CD4-positive, alpha-beta T cell treated with Interleukin-12 subunit alpha and Interleukin-12 subunit beta, for 1 hour (primary cell): ENCODE measurements at regions not wholly inside any gene's neighbourhood (a gene's known extent, or its start where the extent isn't known, plus 50 kb on each side); places are given as distances from the start of the nearest gene placed in this dataset.

Experiments used
- DNase-seq: peaks from one replicate; pipeline ENCODE4 v3.0.0-alpha.2; 2020

DNA sequence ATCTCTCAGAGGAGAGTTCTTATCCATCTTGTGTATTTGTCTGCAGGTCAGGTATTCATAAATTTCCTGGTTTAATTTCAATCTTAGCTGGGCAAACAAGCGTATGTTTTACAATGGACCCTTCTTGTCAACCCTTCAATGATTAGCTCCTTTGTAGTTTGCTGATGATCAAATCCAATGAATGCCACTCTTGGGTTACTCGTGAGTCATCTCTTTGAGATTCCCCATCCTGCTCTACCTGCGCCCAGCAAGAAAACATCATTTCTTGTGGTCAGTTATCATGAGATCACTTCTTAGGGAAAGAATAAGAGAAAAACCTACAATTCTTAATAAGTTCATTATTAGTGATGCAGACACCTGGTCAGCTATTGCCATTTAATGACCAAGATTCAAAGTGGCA is 572.3 kb upstream of the PKN2 start:
- DNase-seq, result no peak

DNA sequence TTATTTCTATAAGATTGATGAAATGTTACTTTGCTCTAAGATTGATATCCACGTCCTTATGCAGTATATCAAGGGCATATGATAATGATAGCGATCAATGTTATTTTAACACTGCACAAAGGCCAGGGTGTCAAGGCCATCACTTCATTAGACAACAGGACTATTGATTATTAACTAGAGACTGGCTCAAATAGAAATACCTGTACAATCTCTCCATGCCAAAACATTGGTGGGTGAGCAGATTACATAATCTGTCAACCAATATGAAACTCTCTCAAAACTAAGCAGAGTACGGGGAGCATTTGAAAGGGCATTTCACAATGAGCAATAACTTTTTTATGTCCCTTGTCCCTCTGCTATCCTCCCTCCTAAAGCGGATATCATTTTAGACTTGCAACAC is 566.5 kb upstream of the PKN2 start:
- DNase-seq, result no peak

DNA sequence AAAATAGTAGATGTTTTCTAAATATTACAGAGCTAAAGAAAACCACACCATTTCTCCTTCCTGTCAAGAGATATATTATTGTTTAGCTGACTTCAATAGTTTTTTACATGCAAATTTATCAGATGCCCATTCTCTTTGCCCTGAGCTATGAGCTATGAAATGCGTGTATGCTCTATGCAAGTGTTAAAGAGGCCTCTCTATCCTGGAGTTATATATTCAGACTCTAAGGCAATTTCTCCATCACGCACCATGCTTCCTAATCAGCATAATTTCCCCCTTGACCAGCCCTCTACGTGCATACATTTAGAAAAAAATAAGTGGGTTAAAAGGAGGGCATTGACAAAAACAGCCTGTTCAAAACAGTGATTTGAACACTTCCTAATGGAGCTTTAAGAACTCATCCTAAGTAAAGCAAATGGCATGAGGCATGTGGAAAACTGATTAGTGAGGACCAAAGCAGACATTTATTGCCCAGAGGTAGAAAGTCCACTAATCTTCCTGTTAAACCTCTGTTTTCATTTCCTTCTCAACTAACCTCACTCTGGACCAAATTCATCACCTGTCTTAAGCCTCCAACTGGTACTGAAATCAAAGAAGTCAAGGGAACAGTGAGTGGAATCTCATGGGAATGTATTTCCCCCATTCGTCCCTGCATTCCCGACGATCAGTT is 565.8 kb upstream of the PKN2 start:
- DNase-seq, result no peak

DNA sequence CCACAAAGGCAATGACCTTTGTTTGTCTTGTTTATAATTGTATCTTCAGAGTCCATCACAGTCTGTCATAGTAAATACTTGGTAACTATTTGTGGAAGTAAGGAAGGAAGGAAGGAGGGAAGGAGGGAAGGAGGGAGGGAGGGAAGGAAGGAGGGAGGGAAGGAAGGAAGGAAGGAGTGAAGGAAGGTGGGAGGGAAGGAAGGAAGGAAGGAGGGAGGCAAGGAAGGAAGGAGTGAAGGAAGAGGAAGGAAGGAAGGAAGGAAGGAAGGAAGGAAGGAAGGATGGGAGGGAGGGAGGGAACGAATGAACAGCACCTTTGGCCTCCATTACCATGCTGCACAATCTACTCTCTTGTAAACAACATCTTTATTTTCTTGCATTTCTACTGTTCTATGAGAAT is 559.5 kb upstream of the PKN2 start:
- no peak for DNase-seq

DNA sequence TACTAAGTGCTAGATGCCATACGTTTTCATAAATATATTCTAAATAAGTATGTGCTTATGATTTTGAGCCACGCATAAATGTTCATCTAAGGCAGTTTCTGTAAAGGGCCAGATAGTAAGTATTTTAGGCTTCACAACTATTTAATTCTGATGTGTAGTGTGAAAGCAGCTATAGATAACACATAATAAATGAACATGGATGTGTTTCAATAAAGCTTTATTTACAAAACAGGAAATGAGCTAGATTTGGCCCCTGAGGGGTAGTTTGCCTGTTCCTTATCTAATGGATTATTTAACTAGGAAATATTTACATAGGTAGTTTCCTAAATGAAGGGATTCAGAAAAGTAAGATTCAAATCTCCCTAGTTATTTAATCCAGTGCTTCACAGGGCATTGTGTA is 557.6 kb upstream of the PKN2 start:
- DNase-seq, result no peak

DNA sequence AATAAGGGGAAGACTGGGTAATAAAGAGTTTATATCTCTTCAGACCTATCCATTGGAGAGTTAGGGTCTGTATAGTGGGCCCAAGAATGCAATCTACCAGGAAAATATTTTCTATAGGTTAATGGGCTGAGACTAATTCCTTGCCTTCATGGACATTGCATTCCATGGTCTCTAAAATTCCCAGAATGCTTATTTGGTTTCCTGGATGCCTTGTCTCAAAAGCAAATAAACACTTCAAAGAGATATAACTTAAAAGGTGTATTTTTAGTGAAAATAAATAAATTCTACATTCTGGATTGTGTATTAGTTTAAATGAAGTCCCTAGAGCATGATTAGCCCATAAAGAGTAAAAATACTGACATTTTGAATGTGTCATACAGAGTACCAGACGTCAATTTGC is 550.1 kb upstream of the PKN2 start:
- no peak for DNase-seq

DNA sequence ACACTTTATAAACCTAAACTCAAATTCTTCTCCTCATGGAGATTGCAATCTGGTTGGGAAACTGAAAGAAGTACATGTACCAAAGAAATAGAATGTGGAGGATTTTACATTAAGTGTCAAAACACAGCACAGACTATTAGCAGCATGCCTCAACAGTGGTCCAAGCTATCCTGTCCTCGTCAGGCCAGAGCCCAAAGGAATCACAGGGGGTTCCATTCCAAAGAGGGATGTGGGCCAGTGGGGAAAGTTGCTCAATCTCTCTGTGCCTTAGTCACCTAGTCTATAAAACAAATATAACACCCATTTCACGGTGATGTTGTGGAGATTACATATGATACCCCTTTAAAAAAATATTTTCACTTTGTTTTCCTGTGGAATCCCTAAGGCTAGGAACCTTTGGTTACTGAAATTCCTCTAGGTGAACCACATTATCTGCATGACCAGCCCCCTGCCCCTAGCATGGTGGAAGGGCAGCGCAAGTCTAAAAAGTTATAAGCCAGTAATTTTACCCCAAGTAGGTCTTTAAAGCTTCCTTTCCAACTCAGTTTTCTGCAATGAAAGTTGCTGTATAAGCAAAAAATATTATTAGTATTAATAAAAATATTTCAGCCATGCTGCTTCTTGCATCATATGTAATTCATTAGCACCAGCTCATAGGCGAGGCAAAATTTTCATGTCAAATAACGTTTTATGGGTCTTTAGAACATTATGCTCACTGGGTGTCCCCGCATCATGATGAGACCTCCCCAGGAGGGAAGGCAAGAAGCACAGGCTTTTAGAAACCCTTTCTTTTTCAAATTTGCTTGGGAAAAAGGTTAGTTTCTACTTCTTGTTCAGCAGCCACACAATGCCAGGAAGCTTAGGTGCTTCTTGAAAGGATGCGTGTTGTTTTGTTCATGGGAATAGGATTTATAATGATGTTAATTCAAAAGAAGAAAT is 548.8 kb upstream of the PKN2 start:
- no peak for DNase-seq

DNA sequence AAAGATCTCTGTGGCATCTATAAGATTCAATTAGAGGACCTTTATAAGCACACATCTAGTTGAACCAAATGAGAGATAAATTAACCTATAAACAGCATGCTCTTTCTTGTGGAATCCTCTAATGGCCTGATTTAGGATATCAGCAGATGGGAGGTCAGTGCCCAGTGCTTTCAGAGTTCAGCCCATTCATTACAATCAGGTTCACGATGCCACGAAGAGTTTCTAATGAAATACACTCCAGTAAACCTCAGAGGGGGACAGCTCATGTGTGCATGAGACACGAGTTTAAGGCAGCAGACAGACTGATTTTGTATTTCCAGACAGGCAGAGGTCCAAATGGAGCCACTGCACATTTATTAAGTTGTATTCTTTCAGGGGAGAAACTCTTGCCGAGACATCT is 544.4 kb upstream of the PKN2 start:
- DNase-seq, result no peak

DNA sequence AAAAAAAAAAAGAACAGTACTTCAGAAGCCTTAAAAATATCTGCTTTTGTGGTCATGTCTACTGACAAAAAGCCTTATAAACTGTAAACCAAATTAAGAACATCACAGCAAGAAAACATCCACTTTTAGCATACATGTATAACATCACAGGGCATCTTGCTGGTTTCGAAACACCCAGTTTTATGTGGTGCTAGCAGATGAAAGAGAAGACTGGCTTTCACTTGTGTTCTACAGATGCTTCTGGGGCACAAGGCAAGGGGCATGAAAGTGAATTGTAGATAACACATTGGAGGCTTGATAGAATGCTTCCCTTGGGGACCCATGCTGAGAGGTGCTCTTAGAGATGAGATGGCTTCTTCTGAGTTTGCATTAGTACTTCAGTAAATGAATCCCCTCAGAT is 543.7 kb upstream of the PKN2 start:
- no peak for DNase-seq

DNA sequence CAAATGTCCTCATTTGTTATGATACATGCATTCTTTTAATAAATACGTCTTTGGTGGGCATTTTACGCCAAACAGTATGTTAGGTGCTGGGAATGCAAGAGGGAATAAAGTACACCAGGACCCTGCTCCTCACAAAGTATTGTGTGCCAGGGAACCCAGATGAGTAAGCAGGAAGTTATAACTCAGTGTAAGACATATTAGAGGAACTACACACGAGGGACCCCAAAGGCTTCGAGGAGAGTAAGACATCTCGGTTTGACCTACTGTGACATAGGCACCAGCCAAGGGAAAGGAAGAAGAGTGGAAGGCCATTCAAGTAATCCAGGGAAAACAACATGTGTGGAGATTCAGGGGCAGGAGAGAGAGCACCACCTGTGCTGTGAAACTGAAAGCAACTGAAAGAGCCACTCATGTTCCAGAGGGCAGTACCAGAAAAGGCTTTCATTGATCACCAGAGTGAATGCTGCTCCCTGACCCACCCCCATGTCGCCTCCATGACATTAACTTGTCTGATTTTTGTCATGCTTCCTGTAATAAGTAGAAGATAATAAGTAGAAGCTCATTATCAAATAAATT is 542.5 kb upstream of the PKN2 start:
- no peak for DNase-seq

DNA sequence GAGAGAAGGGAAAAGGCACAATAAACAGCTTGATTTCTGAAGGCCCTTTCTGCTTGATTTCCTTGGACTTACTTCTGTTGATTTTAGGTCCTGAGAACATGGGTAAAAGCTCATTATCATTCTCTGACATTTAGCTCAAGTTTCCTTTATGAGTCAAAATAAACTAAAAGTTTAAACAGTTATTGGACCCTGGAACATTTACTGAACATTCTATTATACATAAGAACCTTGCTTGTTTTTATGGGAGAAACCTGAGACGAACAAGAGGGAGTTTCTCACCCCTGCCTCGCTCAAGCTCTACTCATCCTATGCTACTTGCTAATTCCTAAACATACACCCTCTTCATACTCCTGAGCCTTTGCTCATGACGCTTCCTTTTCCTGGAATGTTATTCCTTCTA is 538.3 kb upstream of the PKN2 start:
- no peak for DNase-seq

DNA sequence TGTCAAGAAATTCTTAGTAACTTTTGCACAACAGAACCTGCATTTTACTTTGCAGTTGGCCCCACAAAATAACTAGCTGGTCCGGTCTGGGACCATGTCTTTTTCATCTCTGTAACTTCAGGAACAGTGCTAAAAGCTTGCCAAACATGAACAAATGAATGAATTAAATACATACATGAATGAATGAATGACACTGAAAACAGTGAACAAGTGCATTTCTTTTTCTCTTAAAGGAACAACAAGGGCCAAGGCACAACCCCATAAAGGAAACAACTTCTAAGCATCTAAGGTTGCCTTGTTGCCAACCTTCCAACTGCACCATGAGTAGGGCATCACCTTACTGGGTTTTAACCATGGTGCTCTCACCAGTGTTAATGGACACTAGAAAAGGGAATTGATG is 534.4 kb upstream of the PKN2 start:
- no peak for DNase-seq

DNA sequence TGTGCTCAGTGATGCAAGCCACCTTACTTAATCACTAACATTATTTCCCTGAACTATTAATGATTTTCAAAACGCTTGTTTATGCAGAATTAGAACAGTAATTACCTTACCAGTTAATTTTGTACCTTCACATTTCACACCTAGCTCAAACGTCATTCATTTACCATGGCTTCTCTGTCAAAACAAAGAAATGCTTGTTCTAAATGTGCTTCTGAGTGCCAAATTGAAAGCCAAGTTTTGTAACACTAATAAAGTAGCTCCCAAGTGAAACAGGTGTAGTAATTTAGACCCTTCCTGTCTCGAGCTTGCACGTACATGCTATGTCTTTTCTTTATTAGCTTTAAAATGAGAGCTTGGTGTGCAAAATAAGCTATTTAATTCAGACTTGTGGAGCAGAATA is 533.7 kb upstream of the PKN2 start:
- no peak for DNase-seq

DNA sequence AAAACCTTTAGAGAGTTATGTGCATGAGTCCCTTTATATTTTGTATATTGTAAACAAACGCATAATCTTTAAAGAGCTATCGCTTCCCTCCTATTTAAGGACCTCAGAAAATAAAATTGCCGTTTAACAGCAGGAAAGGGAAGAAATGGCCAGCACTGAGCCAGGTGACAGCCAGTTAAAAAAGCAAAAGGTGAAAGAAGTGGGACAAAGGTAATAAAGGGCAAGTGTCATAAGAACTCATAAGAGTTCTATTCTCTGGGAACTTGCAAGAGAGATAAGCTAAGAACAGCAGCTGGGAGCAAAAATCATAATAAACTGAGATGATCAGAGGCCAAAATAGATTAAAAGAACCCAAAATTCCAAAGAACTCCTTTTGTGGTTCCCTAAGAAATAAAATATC is 520.9 kb upstream of the PKN2 start:
- DNase-seq, result no peak

DNA sequence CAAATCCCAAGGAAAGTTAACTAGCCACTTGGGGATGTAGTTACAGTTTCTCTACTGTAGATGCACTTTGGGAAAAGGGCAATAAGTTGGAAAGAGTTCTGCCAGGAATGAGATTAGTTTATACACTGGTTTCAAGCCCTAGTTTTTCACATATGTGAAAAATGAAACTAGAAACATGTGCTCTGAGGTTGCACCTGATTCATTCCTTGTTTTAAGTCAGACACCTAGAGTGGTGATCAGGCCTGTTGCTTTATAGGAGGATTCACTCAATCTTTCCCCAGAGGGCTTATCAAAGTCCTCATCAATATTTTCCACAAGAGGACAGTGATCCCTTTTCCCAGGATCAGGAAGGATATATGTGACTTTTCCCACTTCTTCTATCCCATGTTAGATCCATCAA is 515.9 kb upstream of the PKN2 start:
- no peak for DNase-seq

DNA sequence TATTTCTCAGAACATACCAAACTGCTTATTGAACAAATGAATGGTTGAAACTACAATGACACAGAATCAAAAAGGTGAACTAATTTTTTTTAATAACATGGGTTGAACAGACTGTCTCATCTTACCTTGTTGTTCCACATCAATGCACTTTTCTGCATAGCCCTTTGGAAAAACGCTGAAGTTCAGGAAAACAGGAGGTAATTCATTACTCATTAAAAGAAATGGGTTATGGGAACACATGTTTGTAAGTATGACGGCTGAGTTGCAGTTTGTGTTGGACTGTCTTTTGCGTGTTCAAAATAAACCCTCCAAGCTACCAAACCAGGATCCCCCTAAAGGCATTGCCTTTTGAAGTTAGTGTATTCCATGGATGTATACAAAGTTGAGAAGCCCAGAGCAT is 514.9 kb upstream of the PKN2 start:
- no peak for DNase-seq

DNA sequence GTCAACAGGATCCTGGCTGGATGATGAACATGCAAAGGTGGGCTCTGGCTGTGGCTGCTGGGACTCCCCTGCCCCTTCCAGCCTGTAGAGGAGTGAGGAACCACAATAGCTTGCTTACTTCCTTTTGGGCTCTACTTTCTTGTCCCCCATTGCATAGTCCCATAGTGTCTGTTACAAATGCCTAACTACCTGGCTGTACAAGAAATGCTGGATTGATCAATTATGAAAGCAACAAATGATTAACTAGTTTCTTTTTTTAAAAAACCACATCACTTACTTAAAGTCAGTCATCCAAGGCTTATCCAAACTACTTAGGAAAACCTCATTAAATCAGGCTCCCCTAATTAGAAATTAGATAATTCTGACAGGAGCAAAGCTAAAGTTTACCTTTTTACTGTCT is 514.1 kb upstream of the PKN2 start:
- no peak for DNase-seq

DNA sequence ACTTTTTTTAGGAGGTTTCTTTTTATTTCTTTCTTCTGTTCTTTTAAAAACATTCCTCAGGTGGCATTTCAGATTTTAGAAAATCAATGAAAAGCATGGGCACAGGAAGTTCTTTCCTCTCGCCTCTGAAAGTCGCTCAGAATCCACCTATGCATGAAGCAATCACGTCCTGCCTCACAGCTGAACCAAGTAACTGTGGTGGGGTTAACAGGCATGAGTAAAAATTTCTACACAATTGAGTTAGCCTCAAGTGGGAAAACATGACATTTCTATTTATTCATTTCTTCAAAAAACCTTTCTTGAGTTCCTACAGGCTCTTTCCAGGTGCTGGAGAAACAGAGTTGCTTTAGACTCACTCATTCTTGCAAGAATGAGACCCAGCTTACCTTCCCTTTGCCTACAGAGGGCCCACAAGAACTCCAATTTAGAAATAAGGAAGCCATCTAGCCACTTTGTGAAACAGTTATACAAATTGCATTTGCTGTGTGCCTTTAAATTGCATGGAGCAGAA is 508.9 kb upstream of the PKN2 start:
- DNase-seq, result no peak

DNA sequence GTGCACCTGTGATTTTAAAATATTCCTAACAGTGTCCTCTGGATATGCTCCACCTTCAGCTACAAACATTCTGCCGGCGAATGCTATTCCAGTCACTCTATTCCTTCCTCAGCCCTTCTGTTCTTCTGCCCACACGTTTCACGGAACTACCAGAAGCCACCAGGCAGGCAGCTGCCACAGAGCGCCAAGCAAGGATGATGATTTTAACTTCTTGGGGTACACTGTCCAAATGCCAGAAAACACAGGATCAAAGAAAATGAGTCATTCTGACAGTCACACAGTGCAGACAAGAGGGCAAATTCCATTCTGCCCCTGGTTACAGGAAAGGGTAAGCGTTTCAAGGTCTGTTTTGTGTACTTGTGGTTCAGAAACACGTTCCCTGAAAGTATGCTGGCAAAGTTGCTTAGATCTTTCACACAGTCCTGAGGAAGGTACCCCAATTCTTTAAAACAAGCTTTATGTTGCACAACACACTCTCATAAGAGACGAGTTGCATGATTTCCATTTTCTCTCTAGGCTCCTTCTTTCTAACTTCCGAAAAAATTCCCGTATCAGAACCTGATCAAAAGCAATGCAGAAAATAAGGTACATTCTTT is 508.3 kb upstream of the PKN2 start:
- no peak for DNase-seq

DNA sequence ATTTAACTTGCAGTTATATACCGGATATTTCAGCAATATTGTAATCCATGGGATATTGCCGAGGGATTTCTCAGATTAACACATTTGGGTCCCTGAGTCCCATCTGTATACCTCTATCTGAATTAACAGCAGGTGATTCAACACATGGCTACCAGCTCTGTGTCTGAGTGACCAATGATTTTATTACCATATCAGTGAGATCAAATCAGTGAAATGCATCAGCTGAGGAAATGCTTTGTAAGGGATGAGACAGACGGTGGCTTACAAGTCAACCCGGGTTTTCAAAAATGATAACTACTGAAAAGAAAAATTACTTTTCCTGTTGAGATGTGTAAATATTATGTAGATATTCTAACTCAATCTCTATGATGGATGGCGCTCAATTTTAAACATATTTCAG is 504.1 kb upstream of the PKN2 start:
- no peak for DNase-seq

DNA sequence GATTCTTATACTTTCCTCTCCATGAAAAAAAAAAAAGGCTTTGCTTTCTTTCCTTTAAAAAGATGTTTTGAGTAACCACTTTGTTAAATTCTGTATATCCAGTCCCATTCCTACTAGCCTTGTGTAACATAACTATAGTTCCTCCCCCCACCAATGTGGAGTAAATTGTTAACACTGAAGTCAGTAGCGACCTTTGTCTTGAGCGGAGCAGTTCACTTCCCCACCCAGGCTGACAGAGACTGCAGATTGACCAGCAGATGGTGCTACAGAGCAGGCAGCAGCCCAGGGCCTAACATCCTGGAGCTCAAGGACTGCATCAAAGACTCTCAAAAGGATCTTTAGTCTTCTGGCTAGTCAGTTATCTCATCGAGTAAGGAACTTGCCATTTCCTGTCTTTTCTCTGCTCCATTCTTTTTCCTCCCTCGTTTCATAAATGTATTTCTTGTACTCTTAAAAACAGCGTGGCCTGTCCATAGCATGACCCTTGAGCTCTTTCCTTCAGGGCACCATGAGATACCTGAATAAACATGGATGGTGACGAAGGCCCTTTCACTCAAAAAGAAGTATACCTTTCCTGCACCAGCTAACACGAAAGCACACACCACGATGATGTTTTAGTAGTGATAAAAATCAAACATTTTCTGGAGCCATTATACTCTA is 503.5 kb upstream of the PKN2 start:
- peak; percentile 47 for DNase-seq

DNA sequence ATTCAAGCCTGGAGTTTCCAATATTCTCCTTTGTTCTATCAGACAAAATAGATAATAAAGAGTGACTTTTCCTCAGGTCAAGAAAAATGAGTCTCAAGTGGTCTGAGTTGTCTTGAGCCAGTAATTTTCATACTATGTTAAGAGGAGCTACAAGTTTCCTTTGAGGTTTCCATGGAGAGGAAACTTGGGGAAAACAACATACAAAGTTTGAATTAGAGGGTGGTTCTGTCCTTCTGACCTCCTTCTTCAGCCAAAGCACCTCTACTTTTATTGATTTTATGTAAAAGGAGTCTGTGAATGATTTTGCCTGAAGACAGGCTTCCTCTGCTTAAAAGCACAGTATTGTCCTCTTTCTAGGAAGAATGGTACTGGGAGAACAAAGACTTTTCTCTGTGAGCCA is 497.2 kb upstream of the PKN2 start:
- no peak for DNase-seq

DNA sequence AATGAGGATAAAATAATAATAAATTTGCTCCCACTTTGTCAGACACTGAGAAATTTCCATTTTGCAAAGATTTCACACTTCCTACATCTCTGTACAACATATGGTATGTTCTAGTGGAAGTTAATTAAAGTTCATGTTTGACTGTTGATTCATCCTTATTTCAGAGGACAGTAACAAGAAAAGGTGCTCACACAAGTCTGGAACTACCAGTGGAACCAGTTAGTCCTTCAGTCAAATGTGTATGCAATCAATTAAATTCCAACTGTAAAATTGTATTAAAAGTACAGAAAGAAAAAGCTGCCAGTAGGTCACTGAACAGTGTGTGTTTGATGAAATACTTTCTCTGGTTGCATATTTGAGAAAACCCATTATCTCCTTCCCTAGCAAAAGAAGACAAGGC is 496.0 kb upstream of the PKN2 start:
- DNase-seq, result no peak
